ENCODE measurements at regions not wholly inside any gene's neighbourhood (a gene's known extent, or its start where the extent isn't known, plus 50 kb on each side); places are given as distances from the start of the nearest gene placed in this dataset.

- DNase-seq (ENCODE audit: low read depth, low spot score): no peak
These were observed 215.7 kb downstream of the ICE1 start for GRCh38 chr5:5638211-5638610.

GRCh38 chr5:5637173-5637572, 214.7 kb downstream of the ICE1 start:
- DNase-seq (ENCODE audit: low read depth, low spot score): no peak

GRCh38 chr5:5634817-5635216, 212.3 kb downstream of the ICE1 start:
- no peak for DNase-seq (ENCODE audit: low read depth, low spot score)

- DNase-seq (ENCODE audit: low read depth, low spot score): no peak
These were observed 211.1 kb downstream of the ICE1 start for GRCh38 chr5:5633579-5633978.

GRCh38 chr5:5632678-5633077, 210.2 kb downstream of the ICE1 start:
- DNase-seq (ENCODE audit: low read depth, low spot score): no peak

- DNase-seq (ENCODE audit: low read depth, low spot score): no peak
These were observed 207.1 kb downstream of the ICE1 start for GRCh38 chr5:5629607-5629978.

- no peak for DNase-seq (ENCODE audit: low read depth, low spot score)
These were observed 206.6 kb downstream of the ICE1 start for GRCh38 chr5:5628866-5629606.

- DNase-seq (ENCODE audit: low read depth, low spot score): no peak
These were observed 203.9 kb downstream of the ICE1 start for GRCh38 chr5:5626412-5626811.

- DNase-seq (ENCODE audit: low read depth, low spot score): no peak
These were observed 203.0 kb downstream of the ICE1 start for GRCh38 chr5:5625491-5625890.

GRCh38 chr5:5623397-5623796, 200.9 kb downstream of the ICE1 start:
- DNase-seq (ENCODE audit: low read depth, low spot score): no peak

GRCh38 chr5:5622806-5623205, 200.3 kb downstream of the ICE1 start:
- DNase-seq (ENCODE audit: low read depth, low spot score): no peak

GRCh38 chr5:5619546-5619945, 197.1 kb downstream of the ICE1 start:
- no peak for DNase-seq (ENCODE audit: low read depth, low spot score)

- DNase-seq (ENCODE audit: low read depth, low spot score): no peak
These were observed 194.5 kb downstream of the ICE1 start for GRCh38 chr5:5617024-5617423.

- DNase-seq (ENCODE audit: low read depth, low spot score): no peak
These were observed 193.9 kb downstream of the ICE1 start for GRCh38 chr5:5616247-5616895.

GRCh38 chr5:5615569-5615968, 193.1 kb downstream of the ICE1 start:
- DNase-seq (ENCODE audit: low read depth, low spot score): no peak

GRCh38 chr5:5613261-5613990, 190.9 kb downstream of the ICE1 start:
- no peak for DNase-seq (ENCODE audit: low read depth, low spot score)

GRCh38 chr5:5612096-5612495, 189.6 kb downstream of the ICE1 start:
- DNase-seq (ENCODE audit: low read depth, low spot score): no peak

GRCh38 chr5:5609935-5610334, 187.5 kb downstream of the ICE1 start:
- no peak for DNase-seq (ENCODE audit: low read depth, low spot score)

- no peak for DNase-seq (ENCODE audit: low read depth, low spot score)
These were observed 182.8 kb downstream of the ICE1 start for GRCh38 chr5:5605170-5605764.

GRCh38 chr5:5602554-5602953, 180.1 kb downstream of the ICE1 start:
- DNase-seq (ENCODE audit: low read depth, low spot score): no peak

GRCh38 chr5:5598547-5599113, 176.2 kb downstream of the ICE1 start:
- DNase-seq (ENCODE audit: low read depth, low spot score): no peak

- no peak for DNase-seq (ENCODE audit: low read depth, low spot score)
These were observed 170.9 kb downstream of the ICE1 start for GRCh38 chr5:5593391-5593790.

Measured in iPS DF 19.7 (cell line).